ENCODE measurements at regions not wholly inside any gene's neighbourhood (a gene's known extent, or its start where the extent isn't known, plus 50 kb on each side); places are given as distances from the start of the nearest gene placed in this dataset.
"Not testable (repeated sequence)": the region's sequence is repeated elsewhere in the genome, so short reads cannot be mapped to it uniquely, and the experiment has no call there.

DNA sequence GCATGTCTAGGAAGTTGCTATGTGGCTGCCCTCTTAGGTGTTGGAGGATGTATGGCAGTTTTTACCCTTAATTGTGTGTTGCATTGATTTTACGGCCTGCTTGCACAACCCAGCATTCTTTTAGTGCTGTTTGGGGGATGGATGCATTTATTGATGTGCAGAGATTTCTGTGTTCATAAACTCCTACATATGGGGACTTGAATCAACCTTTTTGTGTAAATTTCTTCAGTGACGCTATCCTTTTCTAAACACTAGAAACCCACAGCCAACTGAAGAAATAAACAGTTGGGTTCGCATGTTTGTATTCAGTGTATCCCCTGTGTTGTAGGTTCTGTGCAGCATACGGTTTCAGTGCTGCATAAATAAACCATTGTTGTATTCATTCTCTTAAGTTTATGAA lies 263.7 kb downstream of the RASEF start:
- H3K4me3 ChIP-seq = no peak overlapping the region
- no peak overlapping the region for H3K27ac ChIP-seq
- H3K4me1 ChIP-seq (replicated peaks) = peaks cover 19% of the 10 kb centered on the region
- no peaks in the 10 kb centered on the region for H3K27me3 ChIP-seq (replicated peaks)
- H3K9me3 ChIP-seq (replicated peaks) = no peaks in the 10 kb centered on the region
- H3K36me3 ChIP-seq = no peaks in the 10 kb centered on the region
- DNase-seq (ENCODE audit: low read depth in 1 of 2, low spot score in 2 of 2) = peak in 1 of 2 experiments; percentile 82

DNA sequence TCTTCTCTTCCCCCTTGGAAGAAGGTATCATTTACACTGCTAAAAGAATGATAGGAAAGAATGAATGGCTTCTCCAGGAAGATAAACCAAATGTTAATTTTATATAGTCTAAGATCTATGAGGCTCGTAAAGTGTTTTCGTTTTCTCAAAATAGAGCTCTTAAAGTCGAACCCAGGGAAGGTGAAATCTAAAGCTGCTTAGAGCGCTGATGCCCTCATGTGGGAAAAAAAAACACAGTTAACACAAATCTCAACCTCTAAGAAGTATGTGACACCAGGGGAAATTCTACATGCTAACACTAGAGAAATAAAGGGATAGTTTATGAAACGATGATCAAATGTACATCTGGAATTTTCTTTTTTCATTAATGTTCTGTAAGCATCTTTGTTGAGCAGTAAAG lies 257.9 kb downstream of the RASEF start:
- no peaks in the 10 kb centered on the region for H3K9me3 ChIP-seq (replicated peaks)
- H3K27ac ChIP-seq = no peak overlapping the region
- no peaks in the 10 kb centered on the region for H3K36me3 ChIP-seq
- DNase-seq (ENCODE audit: low read depth in 1 of 2, low spot score in 2 of 2) = no peak
- H3K4me3 ChIP-seq = no peak overlapping the region
- no peaks in the 10 kb centered on the region for H3K27me3 ChIP-seq (replicated peaks)
- peaks cover 7% of the 10 kb centered on the region for H3K4me1 ChIP-seq (replicated peaks)

DNA sequence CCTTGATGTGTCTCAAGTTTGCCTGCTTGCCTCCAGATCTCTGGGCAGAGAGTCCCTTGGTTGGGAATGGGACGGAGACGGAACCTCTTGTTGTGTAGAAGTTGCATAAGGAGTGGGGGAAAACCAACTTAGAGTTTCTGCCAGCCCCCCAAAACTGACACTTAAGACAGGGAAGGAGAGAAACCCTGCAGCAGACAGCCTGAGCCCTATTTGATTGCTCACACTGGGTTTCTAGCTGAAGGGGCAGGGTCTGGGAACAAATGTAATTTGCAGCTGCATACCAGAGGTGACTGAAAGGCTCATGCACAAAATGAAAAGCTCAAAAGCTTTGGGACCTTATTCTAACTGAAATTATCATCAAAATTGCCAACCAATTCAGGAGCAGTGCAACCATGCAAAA lies 254.5 kb downstream of the RASEF start:
- H3K27me3 ChIP-seq (replicated peaks) = no peaks in the 10 kb centered on the region
- H3K27ac ChIP-seq = no peak overlapping the region
- H3K9me3 ChIP-seq (replicated peaks) = no peaks in the 10 kb centered on the region
- no peak overlapping the region for H3K4me3 ChIP-seq
- H3K4me1 ChIP-seq (replicated peaks) = no peaks in the 10 kb centered on the region
- no peak for DNase-seq (ENCODE audit: low read depth in 1 of 2, low spot score in 2 of 2)
- no peaks in the 10 kb centered on the region for H3K36me3 ChIP-seq

DNA sequence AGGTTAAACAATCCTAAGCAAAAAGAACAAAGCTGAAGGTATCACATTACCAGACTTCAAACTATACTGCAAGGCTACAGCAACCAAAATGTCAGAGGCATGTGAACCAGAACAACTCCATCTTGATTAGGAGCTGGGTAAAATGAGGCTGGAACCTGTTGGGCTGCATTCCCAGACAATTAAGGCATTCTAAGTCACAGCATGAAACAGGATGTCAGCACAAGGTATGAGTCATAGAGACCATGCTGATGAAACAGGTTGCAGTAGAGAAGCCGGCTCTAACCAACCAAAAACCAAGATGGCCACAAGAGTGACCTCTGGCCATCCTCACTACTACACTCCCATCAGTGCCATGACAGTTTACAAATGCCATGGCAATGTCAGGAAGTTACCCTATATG lies 252.0 kb downstream of the RASEF start:
- H3K4me1 ChIP-seq (replicated peaks) = no peaks in the 10 kb centered on the region
- DNase-seq (ENCODE audit: low read depth in 1 of 2, low spot score in 2 of 2) = no peak
- no peak overlapping the region for H3K27ac ChIP-seq
- no peak overlapping the region for H3K4me3 ChIP-seq
- no peaks in the 10 kb centered on the region for H3K9me3 ChIP-seq (replicated peaks)
- H3K36me3 ChIP-seq = no peaks in the 10 kb centered on the region
- H3K27me3 ChIP-seq (replicated peaks) = no peaks in the 10 kb centered on the region

DNA sequence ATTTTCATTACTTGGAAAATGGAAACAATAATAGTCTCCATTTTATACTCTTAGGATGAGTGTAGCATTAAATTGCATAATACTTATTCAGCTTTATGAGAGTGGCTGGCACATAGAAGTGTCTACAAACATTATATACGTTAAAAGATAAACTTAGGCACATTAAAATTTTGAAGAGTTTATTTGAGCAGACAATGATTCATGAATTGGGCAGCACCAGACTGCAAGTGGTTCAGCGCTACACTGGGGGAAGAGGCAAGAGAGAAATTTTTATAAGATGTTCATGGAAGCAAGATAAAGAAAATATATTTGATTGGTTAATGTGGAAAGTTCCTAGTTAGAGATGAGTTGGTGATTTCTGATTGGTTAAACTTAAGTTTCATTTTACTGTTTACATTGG lies 243.7 kb downstream of the RASEF start:
- Histone ChIP-seq H3K4me3 (no peak overlapping the region), H3K9me3 (replicated peaks) (no peaks in the 10 kb centered on the region), H3K4me1 (replicated peaks) (no peaks in the 10 kb centered on the region), H3K27ac (no peak overlapping the region), H3K36me3 (no peaks in the 10 kb centered on the region), H3K27me3 (replicated peaks) (no peaks in the 10 kb centered on the region)
- DNase-seq (ENCODE audit: low read depth in 1 of 2, low spot score in 2 of 2) = no peak

DNA sequence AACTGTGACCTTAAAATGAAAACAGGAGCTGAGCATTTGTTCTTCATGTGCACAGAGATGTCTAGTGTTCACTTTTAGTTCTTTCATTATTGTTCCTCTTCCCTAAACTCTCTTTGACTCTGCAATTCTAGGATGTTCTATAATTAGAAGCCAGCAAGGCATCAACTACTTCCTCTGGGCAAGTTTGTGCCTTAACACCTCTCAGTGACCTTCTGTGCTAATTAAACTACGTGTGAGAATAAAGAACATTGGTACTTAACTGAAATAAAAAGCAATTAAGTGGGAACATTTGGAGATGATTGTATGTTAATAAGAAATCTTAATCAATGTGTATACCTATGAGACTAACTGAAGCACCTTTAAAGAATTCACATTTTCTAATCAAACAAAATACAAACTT lies 242.8 kb downstream of the RASEF start:
- Histone ChIP-seq H3K27ac (no peak overlapping the region), H3K4me3 (no peak overlapping the region)
- no peak for DNase-seq (ENCODE audit: low read depth in 1 of 2, low spot score in 2 of 2)

DNA sequence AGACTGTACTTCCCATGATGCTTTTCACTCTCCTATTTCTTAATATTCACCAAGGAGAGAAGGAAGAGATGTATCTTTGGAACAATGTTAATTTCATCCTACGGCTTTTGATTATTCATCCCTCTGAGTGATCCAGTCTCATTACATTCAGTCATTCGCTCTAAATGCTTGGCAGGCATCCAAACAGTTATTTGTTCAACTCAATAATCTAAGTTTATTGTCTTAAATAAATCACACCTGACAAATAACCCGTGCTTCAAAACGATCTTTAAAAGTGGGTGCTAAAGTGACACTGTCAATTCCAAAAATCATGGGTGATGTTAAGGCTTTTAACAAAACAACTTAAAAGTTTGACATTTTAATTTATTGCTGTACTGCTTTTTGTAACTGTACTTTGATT lies 233.1 kb downstream of the RASEF start:
- no peak overlapping the region for H3K27ac ChIP-seq
- H3K9me3 ChIP-seq (replicated peaks) = no peaks in the 10 kb centered on the region
- peaks cover 17% of the 10 kb centered on the region for H3K4me1 ChIP-seq (replicated peaks)

More for the DNA sequence above, 242.8 kb downstream of the RASEF start:
- no peaks in the 10 kb centered on the region for H3K9me3 ChIP-seq (replicated peaks)
- H3K27me3 ChIP-seq (replicated peaks) = no peaks in the 10 kb centered on the region
- H3K36me3 ChIP-seq = no peaks in the 10 kb centered on the region
- H3K4me1 ChIP-seq (replicated peaks) = no peaks in the 10 kb centered on the region

DNA sequence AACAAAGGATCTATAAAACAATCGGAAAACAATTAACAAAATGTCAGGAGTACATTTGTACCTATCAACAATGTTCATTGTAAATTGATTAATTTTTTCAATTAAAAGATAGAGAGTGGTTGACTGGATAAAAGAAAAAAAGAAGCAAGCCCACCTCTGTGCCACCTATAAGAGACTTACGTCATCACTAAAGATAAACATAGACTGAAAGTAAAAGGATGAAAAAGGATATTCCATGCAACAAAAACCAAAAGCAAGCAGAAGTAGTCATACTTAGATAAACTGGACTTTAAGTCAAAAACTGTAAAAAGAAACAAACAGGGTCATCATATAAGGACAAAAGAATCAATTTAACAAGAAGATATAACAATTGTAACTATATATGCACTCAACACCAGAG lies 197.4 kb downstream of the RASEF start:
- Histone ChIP-seq H3K9me3 (replicated peaks) (no peaks in the 10 kb centered on the region), H3K27ac (no peak overlapping the region), H3K4me1 (replicated peaks) (no peaks in the 10 kb centered on the region), H3K36me3 (no peaks in the 10 kb centered on the region), H3K27me3 (replicated peaks) (no peaks in the 10 kb centered on the region), H3K4me3 (no peak overlapping the region)
- no peak for DNase-seq (ENCODE audit: low read depth in 1 of 2, low spot score in 2 of 2)

More for the DNA sequence above, 233.1 kb downstream of the RASEF start:
- Histone ChIP-seq H3K27me3 (replicated peaks) (no peaks in the 10 kb centered on the region), H3K36me3 (no peaks in the 10 kb centered on the region), H3K4me3 (no peak overlapping the region)
- no peak for DNase-seq (ENCODE audit: low read depth in 1 of 2, low spot score in 2 of 2)

DNA sequence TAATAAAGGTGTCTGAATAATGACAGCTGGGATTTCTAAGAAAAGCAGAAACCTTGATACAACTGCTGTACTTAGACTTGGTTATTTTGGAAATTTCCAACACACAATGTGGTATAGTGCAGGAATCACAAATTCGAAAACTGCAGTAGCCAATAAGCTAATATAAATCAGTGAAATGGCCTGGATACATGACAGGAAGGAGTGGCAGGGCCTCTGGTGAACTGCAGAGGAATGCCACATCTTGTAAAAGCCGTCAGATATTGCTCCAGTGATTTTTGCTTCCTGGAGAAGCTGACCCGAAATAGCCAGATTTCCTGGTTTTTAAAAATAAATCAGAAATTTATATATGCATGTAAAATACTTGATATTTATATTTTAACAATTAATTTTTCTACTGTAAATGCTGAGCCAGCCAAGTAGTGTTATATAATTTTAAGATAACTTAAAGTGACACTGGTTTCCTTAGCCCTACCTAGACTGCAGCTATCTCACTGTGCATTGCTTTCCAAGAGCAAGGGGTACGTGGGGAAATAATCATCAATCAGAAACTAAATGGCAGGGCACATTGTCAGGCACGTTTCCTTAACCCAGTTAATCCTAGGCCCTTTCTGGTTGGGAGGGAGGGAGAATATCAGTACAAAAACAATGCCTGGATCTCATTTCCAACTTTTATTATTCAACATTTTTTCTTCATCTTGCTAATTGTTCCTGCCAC lies 182.4 kb downstream of the RASEF start:
- H3K4me1 ChIP-seq (replicated peaks) = peaks cover 9% of the 10 kb centered on the region
- H3K27ac ChIP-seq = no peak overlapping the region
- no peaks in the 10 kb centered on the region for H3K9me3 ChIP-seq (replicated peaks)
- H3K27me3 ChIP-seq (replicated peaks) = no peaks in the 10 kb centered on the region
- no peaks in the 10 kb centered on the region for H3K36me3 ChIP-seq
- no peak for DNase-seq (ENCODE audit: low read depth in 1 of 2, low spot score in 2 of 2)
- no peak overlapping the region for H3K4me3 ChIP-seq

DNA sequence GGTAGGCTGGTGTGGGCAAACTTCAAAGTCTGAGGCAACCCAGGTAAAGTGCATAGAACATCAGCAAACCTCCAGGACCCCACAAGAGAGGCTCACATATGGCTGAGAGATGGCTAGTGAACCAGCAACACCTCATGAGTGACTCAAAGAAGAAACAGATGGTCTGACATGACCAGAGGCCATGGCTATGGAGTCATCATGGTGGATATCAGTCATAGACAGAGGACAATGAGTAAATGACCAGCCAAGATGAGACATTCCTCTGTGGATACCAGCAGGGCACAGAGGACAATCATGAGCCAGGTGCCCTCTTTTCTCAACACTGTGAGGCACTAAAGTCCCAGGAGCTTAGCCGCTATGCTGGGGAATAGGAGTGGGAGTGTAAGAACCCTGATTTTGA lies 180.8 kb downstream of the RASEF start:
- no peak for DNase-seq (ENCODE audit: low read depth in 1 of 2, low spot score in 2 of 2)
- Histone ChIP-seq H3K27ac (no peak overlapping the region), H3K9me3 (replicated peaks) (no peaks in the 10 kb centered on the region), H3K27me3 (replicated peaks) (no peaks in the 10 kb centered on the region), H3K36me3 (no peaks in the 10 kb centered on the region), H3K4me3 (no peak overlapping the region), H3K4me1 (replicated peaks) (peaks cover 9% of the 10 kb centered on the region)

DNA sequence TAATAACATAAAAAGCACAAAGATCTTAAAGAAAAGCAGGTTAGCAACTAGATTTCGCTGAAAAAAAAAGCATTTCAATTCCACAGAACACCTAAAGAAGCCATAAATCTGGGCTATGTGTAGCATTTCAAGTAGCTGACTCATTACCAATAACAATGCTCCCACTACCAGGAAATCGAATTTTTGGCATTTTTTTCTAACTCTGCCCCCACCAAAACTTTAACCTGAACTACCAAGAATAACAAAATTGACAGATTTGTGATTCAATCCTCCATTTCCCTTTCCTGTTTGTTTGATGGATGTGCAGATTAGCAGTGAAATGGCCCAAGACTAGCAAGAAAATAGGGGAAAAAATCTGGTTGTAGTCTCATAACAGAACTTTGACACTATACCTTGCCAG lies 180.2 kb downstream of the RASEF start:
- no peaks in the 10 kb centered on the region for H3K9me3 ChIP-seq (replicated peaks)
- H3K27me3 ChIP-seq (replicated peaks) = no peaks in the 10 kb centered on the region
- H3K27ac ChIP-seq = no peak overlapping the region
- peak in 1 of 2 experiments; percentile 7 for DNase-seq (ENCODE audit: low read depth in 1 of 2, low spot score in 2 of 2)
- H3K4me3 ChIP-seq = no peak overlapping the region
- H3K4me1 ChIP-seq (replicated peaks) = peaks cover 9% of the 10 kb centered on the region
- H3K36me3 ChIP-seq = no peaks in the 10 kb centered on the region

DNA sequence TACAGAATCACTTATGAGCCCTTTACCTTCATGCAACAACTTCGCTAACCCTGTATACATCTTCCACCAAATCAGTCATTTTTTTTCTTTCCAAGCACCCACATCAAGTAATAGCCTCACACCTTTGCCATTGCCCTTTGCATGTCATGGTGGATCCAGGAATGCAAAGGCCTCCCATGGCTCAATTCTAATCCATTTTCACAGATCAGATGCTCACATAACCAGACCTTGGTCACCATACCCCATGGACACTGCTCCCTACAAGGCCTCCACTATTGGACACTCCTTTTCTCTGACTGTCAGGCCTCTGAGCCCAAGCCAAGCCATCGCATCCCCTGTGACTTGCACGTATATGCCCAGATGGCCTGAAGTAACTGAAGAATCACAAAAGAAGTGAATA lies 179.5 kb downstream of the RASEF start:
- Histone ChIP-seq H3K27ac (no peak overlapping the region), H3K4me3 (no peak overlapping the region), H3K36me3 (no peaks in the 10 kb centered on the region), H3K4me1 (replicated peaks) (peaks cover 9% of the 10 kb centered on the region), H3K9me3 (replicated peaks) (no peaks in the 10 kb centered on the region), H3K27me3 (replicated peaks) (no peaks in the 10 kb centered on the region)
- DNase-seq (ENCODE audit: low read depth in 1 of 2, low spot score in 2 of 2) = no peak

DNA sequence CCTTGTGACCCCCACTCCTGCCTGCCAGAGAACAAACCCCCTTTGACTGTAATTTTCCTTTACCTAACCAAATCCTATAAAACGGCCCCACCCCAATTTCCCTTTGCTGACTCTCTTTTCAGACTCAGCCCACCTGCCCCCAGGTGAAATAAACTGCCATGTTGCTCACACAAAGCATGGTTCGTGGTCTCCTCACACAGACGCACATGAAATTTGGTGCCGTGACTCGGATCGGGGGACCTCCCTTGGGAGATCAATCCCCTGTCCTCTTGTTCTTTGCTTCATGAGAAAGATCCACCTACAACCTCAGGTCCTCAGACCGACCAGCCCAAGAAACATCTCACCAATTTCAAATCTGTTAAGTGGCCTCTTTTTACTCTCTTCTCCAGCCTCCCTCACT lies 179.0 kb downstream of the RASEF start:
- not testable (repeated sequence) for DNase-seq (ENCODE audit: low read depth in 1 of 2, low spot score in 2 of 2); H3K27me3 ChIP-seq (replicated peaks); H3K4me3 ChIP-seq; H3K9me3 ChIP-seq (replicated peaks); H3K27ac ChIP-seq; H3K4me1 ChIP-seq (replicated peaks); H3K36me3 ChIP-seq

DNA sequence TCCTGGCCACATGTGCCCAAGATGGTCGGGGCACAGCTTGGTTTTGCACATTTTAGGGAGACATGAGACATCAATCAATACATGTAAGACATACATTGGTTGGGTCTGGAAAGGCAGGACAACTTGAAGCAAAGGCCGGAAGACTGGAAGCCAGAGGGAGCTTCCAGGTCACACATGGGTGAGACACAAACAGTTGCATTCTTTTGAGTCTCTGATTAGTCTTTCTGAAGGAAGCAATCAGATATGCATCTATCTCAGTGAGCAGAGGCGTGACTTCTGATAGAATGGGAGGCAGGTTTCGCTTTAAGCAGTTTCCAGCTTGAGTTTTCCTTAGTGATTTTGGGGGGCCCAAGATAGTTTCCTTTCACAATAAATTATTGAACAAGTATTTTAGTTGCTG lies 172.5 kb downstream of the RASEF start:
- Histone ChIP-seq H3K4me1 (replicated peaks) (peaks cover 5% of the 10 kb centered on the region; the same call in 1 of the 2 replicates), H3K27ac (no peak overlapping the region), H3K4me3 (no peak overlapping the region), H3K9me3 (replicated peaks) (no peaks in the 10 kb centered on the region), H3K36me3 (no peaks in the 10 kb centered on the region), H3K27me3 (replicated peaks) (no peaks in the 10 kb centered on the region)
- DNase-seq (ENCODE audit: low read depth in 1 of 2, low spot score in 2 of 2) = no peak

DNA sequence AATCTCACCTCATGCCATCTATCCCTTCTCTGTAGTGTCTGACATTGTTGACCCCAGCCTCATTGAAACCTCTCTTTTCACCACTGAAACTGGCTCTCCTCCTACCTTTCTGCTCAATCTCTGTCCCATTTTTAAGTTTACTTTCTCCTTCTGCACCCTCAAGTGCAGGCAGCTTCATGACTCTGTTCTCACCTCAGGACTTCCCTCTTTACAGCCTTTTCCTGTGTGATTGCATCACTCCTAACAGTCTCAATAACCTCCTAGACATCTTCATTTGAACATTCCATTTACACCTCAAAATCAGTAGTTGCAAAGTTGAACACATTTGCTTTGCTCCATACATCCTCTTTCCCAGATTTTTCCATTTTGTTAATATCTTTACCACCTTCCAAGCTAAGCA lies 172.1 kb downstream of the RASEF start:
- H3K27ac ChIP-seq = no peak overlapping the region
- H3K9me3 ChIP-seq (replicated peaks) = no peaks in the 10 kb centered on the region
- no peaks in the 10 kb centered on the region for H3K27me3 ChIP-seq (replicated peaks)
- DNase-seq (ENCODE audit: low read depth in 1 of 2, low spot score in 2 of 2) = no peak
- peaks cover 5% of the 10 kb centered on the region; the same call in 1 of the 2 replicates for H3K4me1 ChIP-seq (replicated peaks)
- no peak overlapping the region for H3K4me3 ChIP-seq
- H3K36me3 ChIP-seq = no peaks in the 10 kb centered on the region

All from SJSA1 (cell line).